ENCODE measurements at regions not wholly inside any gene's neighbourhood (a gene's known extent, or its start where the extent isn't known, plus 50 kb on each side); places are given as distances from the start of the nearest gene placed in this dataset.

- POLR2A ChIA-PET = no interaction called here
- Histone ChIP-seq H3K79me2 (ENCODE audit: control insufficient read depth, insufficient read depth, low read length) (no peaks in the 10 kb centered on the region), H3K9me1 (ENCODE audit: control insufficient read depth, insufficient read depth, low read length) (no peaks in the 10 kb centered on the region), H2AFZ (ENCODE audit: low read depth, low read length) (no peak overlapping the region), H4K20me1 (replicated peaks; ENCODE audit: control insufficient read depth, insufficient read depth, low read length) (no peaks in the 10 kb centered on the region), H3K36me3 (ENCODE audit: control insufficient read depth, insufficient read depth, low read length) (no peaks in the 10 kb centered on the region), H3K27me3 (ENCODE audit: control insufficient read depth in 2 of 2, insufficient read depth in 2 of 2, low read length in 2 of 2) (no peaks in the 10 kb centered on the region), H3K27ac (ENCODE audit: extremely low read depth, low read depth, low read length) (no peak overlapping the region), H3K4me3 (no peak overlapping the region), H3K9me3 (replicated peaks; ENCODE audit: control insufficient read depth, insufficient read depth, low read depth, low read length) (no peaks in the 10 kb centered on the region), H3K9ac (ENCODE audit: insufficient read depth in 1 of 2, low read depth in 2 of 2, low read length in 2 of 2) (no peak overlapping the region), H3K4me1 (replicated peaks in 1 of 2; ENCODE audit: control insufficient read depth in 2 of 2, insufficient read depth in 2 of 2, low read length in 2 of 2) (no peaks in the 10 kb centered on the region), H3K4me2 (ENCODE audit: insufficient read depth, low read length) (no peak overlapping the region)
- FAIRE-seq = no peak
- no TSS peak for BruUV-seq (replicated peaks)
- WGBS (ENCODE audit: insufficient coverage, low coverage, missing lambda C conversion rate) = 29% methylated on average over 1 of the region's 1 CpG
- in situ Hi-C loops (cut with MboI) (no loop called here), intact Hi-C loops (cut with micrococcal nuclease) (no loop called here)
- CTCF ChIA-PET (ENCODE audit: low intra/inter-chr PET ratio) = no interaction called here
- TF ChIP-seq RREB1 (CRISPR knock-in tag; IDR thresholded peaks at IDR 0.05) (no peak), ZC3H8 (IDR thresholded peaks at IDR 0.05) (no peak)
- DNase-seq (ENCODE audit: extremely low read depth in 1 of 4, low spot score in 3 of 4) = no peak
- no peak for ATAC-seq
Observed at GRCh38 chr6:140581601-140582000, 1207.2 kb upstream of the CITED2 start.

All from K562 (cell line).